Endothelial cell of umbilical vein (primary cell): ENCODE measurements at regions not wholly inside any gene's neighbourhood (a gene's known extent, or its start where the extent isn't known, plus 50 kb on each side); places are given as distances from the start of the nearest gene placed in this dataset.

Experiments
- BruUV-seq: library from RNA; stranded (reverse); fragments of 400-500 nt; replicated peaks from 2 replicates; lab custom pipeline; 2021; lab: Mats Ljungman, UMichigan
- CTCF ChIA-PET: fragments of 300-600, 350-600 bp; sonication (Branson Sonifier 250); formaldehyde crosslinking; loops from one replicate; lab custom pipeline; 2021; ENCODE audit warnings: antibody characterized with exemption, inconsistent platforms; lab: Charles Lee
- POLR2A ChIA-PET: fragments of 300-600, 350-600 bp; sonication (Branson Sonifier 250); formaldehyde crosslinking; loops from one replicate; lab custom pipeline; 2021; ENCODE audit warnings: antibody characterized with exemption, inconsistent platforms; lab: Charles Lee
- DNase-seq: peaks from one replicate; pipeline ENCODE4 v3.0.0-alpha.2; 2011; ENCODE audit warnings: low read depth, low spot score
- FAIRE-seq: peaks from 2 replicates; lab custom pipeline; 2011; peaks lifted over from hg19 to GRCh38; lab: Jason Lieb, UNC
- H2AFZ ChIP-seq: 2 replicates; pipeline ENCODE4 v1.6.0; 2012; ENCODE audit warnings: low read depth, low read length, control low read depth, inconsistent platforms
- H3K27ac ChIP-seq: 2 replicates; pipeline ENCODE4 v1.5.1; 2011; ENCODE audit warnings: low read depth, mild to moderate bottlenecking, control low read depth, low read length, moderate library complexity; ENCODE audit not compliant: insufficient read depth
- H3K27me3 ChIP-seq, 2 experiments: 2 replicates each; pipeline versions ENCODE4 v1.6.0 to v1.6.1; 2011; ENCODE audit warnings: low read length in 2 of 2, mixed read lengths in 1 of 2; ENCODE audit not compliant: control insufficient read depth in 2 of 2, insufficient read depth in 2 of 2
- H3K36me3 ChIP-seq, 2 experiments: 2 replicates in 1 of 2; 3 replicates in 1 of 2; pipeline ENCODE4 v1.5.1; 2011; ENCODE audit warnings: low read length in 2 of 2, mild to moderate bottlenecking in 1 of 2, moderate library complexity in 1 of 2; ENCODE audit not compliant: control insufficient read depth in 2 of 2, insufficient read depth in 2 of 2; ENCODE audit errors: extremely low read depth in 1 of 2
- H3K4me1 ChIP-seq: 3 replicates; pipeline ENCODE4 v1.5.1; 2011; ENCODE audit warnings: mild to moderate bottlenecking, low read length; ENCODE audit not compliant: control insufficient read depth, insufficient read depth; ENCODE audit errors: extremely low read depth
- H3K4me2 ChIP-seq: 2 replicates; pipeline ENCODE4 v1.6.1; 2011; ENCODE audit warnings: low read length, control low read depth, mixed read lengths; ENCODE audit not compliant: insufficient read depth
- H3K4me3 ChIP-seq, 3 experiments: fragments of 200-600 bp in 1 of 3; sonication (generic), shearing (Covaris generic) in 1 of 3; replicated peaks in 1 of 3; 2 replicates each; pipeline ENCODE4 v1.5.1; 2011 to 2016; ENCODE audit warnings: control low read depth in 3 of 3, low read length in 3 of 3, mild to moderate bottlenecking in 2 of 3, inconsistent platforms in 1 of 3, low read depth in 1 of 3, moderate library complexity in 1 of 3; ENCODE audit not compliant: insufficient read depth in 1 of 3
- H3K79me2 ChIP-seq: 2 replicates; pipeline ENCODE4 v1.6.0; 2012; ENCODE audit warnings: low read length, inconsistent platforms; ENCODE audit not compliant: control insufficient read depth, insufficient read depth
- H3K9ac ChIP-seq: replicated peaks from 2 replicates; pipeline ENCODE3; 2011; ENCODE audit warnings: low read length, control low read depth; ENCODE audit not compliant: insufficient read depth; ENCODE audit errors: extremely low read depth
- H3K9me1 ChIP-seq: replicated peaks from 3 replicates; pipeline ENCODE4 v1.6.0; 2011; ENCODE audit warnings: mild to moderate bottlenecking, low read length; ENCODE audit not compliant: control insufficient read depth, insufficient read depth; ENCODE audit errors: extremely low read depth
- H3K9me3 ChIP-seq: replicated peaks from 2 replicates; pipeline ENCODE4 v1.5.1; 2012; ENCODE audit warnings: low read length, inconsistent platforms; ENCODE audit not compliant: control insufficient read depth, insufficient read depth
- H4K20me1 ChIP-seq: replicated peaks from 2 replicates; pipeline ENCODE3; 2011; ENCODE audit warnings: mild to moderate bottlenecking, low read length; ENCODE audit not compliant: control insufficient read depth, insufficient read depth; ENCODE audit errors: extremely low read depth
- EZH2 ChIP-seq: IDR thresholded peaks from 2 replicates; pipeline ENCODE4 v1.6.1; 2012; ENCODE audit warnings: borderline replicate concordance, low read depth, mild to moderate bottlenecking, moderate library complexity, low read length, inconsistent platforms; ENCODE audit not compliant: severe bottlenecking
- FOS ChIP-seq: IDR thresholded peaks from 2 replicates; pipeline ENCODE4 v1.6.1; 2011; ENCODE audit warnings: mild to moderate bottlenecking, low read length, moderate library complexity, borderline replicate concordance; ENCODE audit not compliant: insufficient read depth
- GATA2 ChIP-seq: IDR thresholded peaks from 2 replicates; pipeline ENCODE4 v1.7.0; 2011; ENCODE audit warnings: low read depth, mild to moderate bottlenecking, moderate library complexity, mixed read lengths, low read length; ENCODE audit not compliant: insufficient read length, insufficient read depth
- JUN ChIP-seq: IDR thresholded peaks from 2 replicates; pipeline ENCODE4 v1.6.1; 2011; ENCODE audit warnings: borderline replicate concordance, low read depth; ENCODE audit not compliant: insufficient read length, insufficient read depth
- MYC ChIP-seq: IDR thresholded peaks from one replicate; pipeline ENCODE4 v1.6.1; 2011; ENCODE audit warnings: mild to moderate bottlenecking, low read depth, low read length
- POLR2AphosphoS5 ChIP-seq: IDR thresholded peaks from 2 replicates; pipeline ENCODE4 v1.6.1; 2012; ENCODE audit warnings: low read depth, mild to moderate bottlenecking, control low read depth, low read length, moderate library complexity; ENCODE audit not compliant: insufficient read depth
- dilution Hi-C: fragments of 300-500 bp; cut with MboI; formaldehyde crosslinking; loops from one replicate; pipeline ENCODE4 v1.15.0; 2019; ENCODE audit warnings: low sequenced_read_pairs; ENCODE audit not compliant: extremely low pct_ligation_motif_present
- intact Hi-C: fragments of 100-400 bp; cut with micrococcal nuclease; formaldehyde crosslinking; loops from one replicate; pipeline ENCODE4 v1.10.0; 2022
- TF ChIP-seq, protein P1 (sequence below): IDR thresholded peaks from 2 replicates; pipeline ENCODE4 v1.6.1; 2011; ENCODE audit not compliant: insufficient read depth, insufficient read length
- TF ChIP-seq, protein P2 (sequence below), 2 donors: IDR thresholded peaks; 1 replicate in 1 of 2; 2 replicates in 1 of 2; pipeline ENCODE4 v1.5.1; 2011; ENCODE audit warnings: low read length in 2 of 2, mild to moderate bottlenecking in 2 of 2, moderate library complexity in 2 of 2, control low read depth in 1 of 2, inconsistent platforms in 1 of 2, low read depth in 1 of 2; ENCODE audit not compliant: insufficient read depth in 1 of 2; ENCODE audit errors: extremely low read depth in 1 of 2

DNA sequence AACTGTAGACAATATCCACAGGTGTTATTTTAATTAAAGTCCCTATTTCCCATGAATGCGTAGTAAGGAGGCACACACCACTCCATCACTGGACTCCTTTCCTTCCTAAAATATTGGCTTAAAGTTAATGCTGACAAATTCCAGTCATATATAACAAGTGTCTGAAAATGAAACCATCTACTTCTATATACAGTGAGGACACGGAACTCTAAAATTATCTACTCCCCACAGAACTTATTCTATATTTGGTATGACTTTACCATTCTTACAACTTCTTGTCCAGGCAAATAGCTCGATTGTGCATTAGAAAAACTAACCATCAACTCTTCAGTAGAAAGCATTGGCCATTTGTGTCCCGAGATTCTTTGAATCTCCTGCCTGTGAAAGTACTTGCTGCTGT lies 1560.2 kb downstream of the EFNB2 start:
- Histone ChIP-seq H3K9me3 (no peaks in the 10 kb centered on the region), H2AFZ (no peak overlapping the region), H3K27me3 (no peaks in the 10 kb centered on the region), H3K27ac (no peak overlapping the region), H3K36me3 (no peaks in the 10 kb centered on the region), H3K4me3 (no peak overlapping the region), H4K20me1 (no peaks in the 10 kb centered on the region), H3K9ac (no peak overlapping the region), H3K9me1 (no peaks in the 10 kb centered on the region), H3K4me2 (no peak overlapping the region), H3K4me1 (no peaks in the 10 kb centered on the region), H3K79me2 (no peaks in the 10 kb centered on the region)
- intact Hi-C loops (no loop called here), dilution Hi-C loops (no loop called here)
- no peak for FAIRE-seq
- TF ChIP-seq FOS, result no peak
- TF ChIP-seq, protein P1, sequence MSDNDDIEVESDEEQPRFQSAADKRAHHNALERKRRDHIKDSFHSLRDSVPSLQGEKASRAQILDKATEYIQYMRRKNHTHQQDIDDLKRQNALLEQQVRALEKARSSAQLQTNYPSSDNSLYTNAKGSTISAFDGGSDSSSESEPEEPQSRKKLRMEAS, result no peak
- BruUV-seq, result no TSS peak
- DNase-seq, result no peak
- ChIA-PET POLR2A (no interaction called here), CTCF (no interaction called here)

DNA sequence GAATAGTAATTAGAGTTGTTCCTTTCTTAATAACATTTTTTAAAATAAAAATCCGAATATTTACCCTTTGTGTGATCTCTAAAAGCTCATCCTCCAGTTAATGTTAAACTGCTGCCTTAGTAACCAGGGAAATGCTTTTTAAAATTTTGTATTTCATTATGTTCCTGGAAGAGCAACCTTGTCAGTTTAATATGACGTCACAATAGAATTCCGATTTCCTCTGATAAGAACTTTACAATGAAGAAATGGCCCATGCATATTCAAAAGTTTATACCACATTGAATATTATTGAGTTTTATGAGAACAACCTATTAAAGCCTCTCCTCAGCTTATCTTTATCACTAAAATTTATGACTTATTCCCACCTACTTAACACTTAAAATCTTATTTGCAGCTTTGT lies 1566.6 kb downstream of the EFNB2 start:
- H3K4me2 ChIP-seq, result no peak overlapping the region
- BruUV-seq, result no TSS peak
- H3K9me3 ChIP-seq, result no peaks in the 10 kb centered on the region
- DNase-seq (no peak), FAIRE-seq (no peak)
- peaks cover 2% of the 10 kb centered on the region for H3K9me1 ChIP-seq
- H3K27me3 ChIP-seq, result no peaks in the 10 kb centered on the region
- H4K20me1 ChIP-seq, result no peaks in the 10 kb centered on the region
- POLR2A ChIA-PET, result no interaction called here
- H3K36me3 ChIP-seq, result no peaks in the 10 kb centered on the region
- intact Hi-C loops, result no loop called here
- no peak overlapping the region for H3K4me3 ChIP-seq
- no peak for TF ChIP-seq JUN
- TF ChIP-seq EZH2, result no peak
- no peak for TF ChIP-seq FOS
- TF ChIP-seq, protein P2, sequence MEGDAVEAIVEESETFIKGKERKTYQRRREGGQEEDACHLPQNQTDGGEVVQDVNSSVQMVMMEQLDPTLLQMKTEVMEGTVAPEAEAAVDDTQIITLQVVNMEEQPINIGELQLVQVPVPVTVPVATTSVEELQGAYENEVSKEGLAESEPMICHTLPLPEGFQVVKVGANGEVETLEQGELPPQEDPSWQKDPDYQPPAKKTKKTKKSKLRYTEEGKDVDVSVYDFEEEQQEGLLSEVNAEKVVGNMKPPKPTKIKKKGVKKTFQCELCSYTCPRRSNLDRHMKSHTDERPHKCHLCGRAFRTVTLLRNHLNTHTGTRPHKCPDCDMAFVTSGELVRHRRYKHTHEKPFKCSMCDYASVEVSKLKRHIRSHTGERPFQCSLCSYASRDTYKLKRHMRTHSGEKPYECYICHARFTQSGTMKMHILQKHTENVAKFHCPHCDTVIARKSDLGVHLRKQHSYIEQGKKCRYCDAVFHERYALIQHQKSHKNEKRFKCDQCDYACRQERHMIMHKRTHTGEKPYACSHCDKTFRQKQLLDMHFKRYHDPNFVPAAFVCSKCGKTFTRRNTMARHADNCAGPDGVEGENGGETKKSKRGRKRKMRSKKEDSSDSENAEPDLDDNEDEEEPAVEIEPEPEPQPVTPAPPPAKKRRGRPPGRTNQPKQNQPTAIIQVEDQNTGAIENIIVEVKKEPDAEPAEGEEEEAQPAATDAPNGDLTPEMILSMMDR (IDR thresholded peaks at IDR 0.05; ENCODE audit: extremely low read depth in 1 of 2, insufficient read depth in 1 of 2, low read depth in 1 of 2, low read length in 2 of 2), result no peak
- TF ChIP-seq, protein P1, result no peak
- TF ChIP-seq GATA2, result no peak
- no peak for TF ChIP-seq MYC
- TF ChIP-seq POLR2AphosphoS5, result no peak
- no peak overlapping the region for H3K9ac ChIP-seq
- no peak overlapping the region for H3K27ac ChIP-seq
- H3K79me2 ChIP-seq, result no peaks in the 10 kb centered on the region
- CTCF ChIA-PET, result no interaction called here
- no peaks in the 10 kb centered on the region for H3K4me1 ChIP-seq
- dilution Hi-C loops, result no loop called here
- H2AFZ ChIP-seq, result no peak overlapping the region
